NCI-H2107 treated with DMSO at 0.1 percent for 48 hours (cell line): ENCODE measurements at regions not wholly inside any gene's neighbourhood (a gene's known extent, or its start where the extent isn't known, plus 50 kb on each side); places are given as distances from the start of the nearest gene placed in this dataset.

Experiments
- DNase-seq: peaks from one replicate; lab custom pipeline; 2025; ENCODE audit not compliant: unreplicated experiment; lab: John Stamatoyannopoulos, UW

- DNase-seq = no peak
These were observed 53.8 kb upstream of the CD83 start for GRCh38 chr6:14063756-14064155.

GRCh38 chr6:14065350-14065749 lies 52.2 kb upstream of the CD83 start:
- no peak for DNase-seq

- peak; percentile 67 for DNase-seq
These were observed 50.7 kb upstream of the CD83 start for GRCh38 chr6:14066782-14067406.

GRCh38 chr6:14067656-14068055 lies 49.9 kb upstream of the CD83 start:
- DNase-seq = no peak
